Femur (tissue), 1 donor: ENCODE measurements at regions not wholly inside any gene's neighbourhood (a gene's known extent, or its start where the extent isn't known, plus 50 kb on each side); places are given as distances from the start of the nearest gene placed in this dataset.
"Not testable (repeated sequence)": the region's sequence is repeated elsewhere in the genome, so short reads cannot be mapped to it uniquely, and the experiment has no call there.

ENCODE experiments used
- DNase-seq: peaks from one replicate; pipeline ENCODE4 v3.0.0-alpha.2; 2017

- no peak for DNase-seq
These were observed 1243.0 kb upstream of the RAG2 start for GRCh38 chr11:37841016-37841415.

- DNase-seq: not testable (repeated sequence)
These were observed 1242.3 kb upstream of the RAG2 start for GRCh38 chr11:37840345-37840744.

GRCh38 chr11:37830529-37830928, 1232.5 kb upstream of the RAG2 start:
- DNase-seq: no peak

GRCh38 chr11:37817727-37818270, 1219.8 kb upstream of the RAG2 start:
- DNase-seq: no peak

- DNase-seq: no peak
These were observed 1214.3 kb upstream of the RAG2 start for GRCh38 chr11:37812281-37812880.

DNA sequence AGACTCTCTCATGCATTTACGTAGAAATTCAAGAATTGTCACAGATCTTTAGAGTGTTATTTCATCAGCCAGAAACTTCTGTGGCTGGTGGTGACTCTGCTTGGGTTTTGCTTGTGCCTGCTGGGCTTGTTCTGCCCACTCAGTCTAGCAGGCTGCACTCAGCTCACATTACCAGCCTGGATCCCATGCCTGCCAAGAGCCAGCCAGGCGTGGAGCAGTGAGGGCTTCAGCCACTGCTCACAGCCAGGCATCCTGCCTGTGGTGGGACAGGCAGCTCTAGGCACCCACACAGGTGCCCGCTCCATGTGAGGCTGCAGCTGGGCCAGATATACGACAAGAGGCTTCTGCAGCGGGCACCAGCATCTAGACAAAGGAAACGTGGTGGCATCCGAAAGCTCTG, 1213.3 kb upstream of the RAG2 start:
- no peak for DNase-seq

GRCh38 chr11:37804666-37805065, 1206.6 kb upstream of the RAG2 start:
- DNase-seq: no peak

DNA sequence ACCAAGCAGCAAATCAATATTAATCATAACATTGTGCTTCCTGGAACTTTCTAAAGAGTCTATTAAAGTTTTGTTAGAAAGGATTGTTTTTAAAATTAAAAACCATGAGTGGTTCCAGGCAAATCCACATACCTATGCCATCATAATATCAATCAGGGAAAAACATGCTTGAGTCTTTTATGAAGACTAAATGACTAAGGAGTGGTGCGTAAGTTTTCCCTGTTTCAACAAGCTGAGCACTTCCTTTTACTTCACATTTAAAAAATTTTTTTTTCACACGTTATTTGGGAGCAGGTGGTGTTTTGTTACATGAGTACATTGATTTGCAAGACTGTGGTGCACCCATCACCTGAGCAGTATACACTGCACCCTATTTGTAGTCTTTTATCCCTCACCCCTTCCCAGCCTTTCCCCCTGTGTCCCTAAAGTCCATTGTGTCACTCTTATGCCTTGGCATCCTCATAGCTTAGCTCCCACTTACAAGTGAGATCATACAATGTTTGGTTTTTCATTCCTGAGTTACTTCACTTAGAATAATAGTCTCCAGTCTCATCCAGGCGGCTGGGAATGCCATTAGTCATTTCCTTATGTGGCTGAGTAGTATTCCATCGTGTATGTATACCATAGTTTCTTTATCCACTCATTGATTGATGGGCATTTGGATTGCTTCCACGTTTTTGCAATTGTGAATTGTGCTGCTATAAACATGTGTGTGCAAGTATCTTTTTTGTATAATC, 1190.3 kb upstream of the RAG2 start:
- DNase-seq: no peak

DNA sequence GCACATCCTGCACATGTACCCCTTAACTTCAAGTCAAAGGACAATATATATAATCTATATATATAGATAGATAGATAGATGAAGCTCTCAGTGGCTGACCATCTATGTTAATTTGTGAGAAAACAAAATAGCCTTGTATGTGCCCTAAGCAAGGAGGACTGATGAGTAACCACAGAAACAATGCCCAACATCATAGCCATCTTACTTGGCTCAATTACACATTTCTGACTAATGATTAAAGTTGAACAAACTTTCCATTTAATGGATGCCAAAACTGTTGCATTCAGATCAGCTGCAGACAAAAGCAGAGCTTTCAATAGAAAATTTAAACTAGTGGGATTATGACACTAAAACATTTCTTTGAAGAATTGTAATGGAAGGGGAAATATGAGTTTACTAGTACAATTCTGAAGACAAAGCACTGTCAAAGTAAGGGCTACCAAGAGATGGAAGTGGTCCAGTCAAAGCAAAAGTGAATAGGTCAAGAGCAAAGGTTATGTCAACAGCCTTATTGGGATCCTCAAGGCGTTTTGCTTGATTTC, 1188.2 kb upstream of the RAG2 start:
- no peak for DNase-seq

- DNase-seq: no peak
These were observed 1176.4 kb upstream of the RAG2 start for GRCh38 chr11:37774441-37774840.

DNA sequence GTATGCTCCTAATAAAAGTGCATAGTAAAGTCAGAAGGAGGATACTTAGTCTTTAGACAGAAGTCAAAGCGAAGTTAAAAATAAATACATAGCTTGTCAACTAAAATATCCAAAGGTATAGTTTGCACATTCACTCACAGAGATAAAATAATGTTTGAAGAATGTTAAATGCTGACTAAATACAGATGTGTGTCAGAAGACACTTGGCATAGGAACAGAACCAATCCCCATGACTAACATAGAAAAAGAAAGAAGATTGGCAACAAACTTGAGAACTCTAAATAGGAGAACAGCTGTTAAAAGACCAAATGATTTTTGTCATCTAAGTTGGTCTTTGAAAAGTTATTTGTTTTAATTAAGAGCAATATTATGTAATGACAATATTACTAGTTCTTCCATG, 1172.1 kb upstream of the RAG2 start:
- no peak for DNase-seq

GRCh38 chr11:37762079-37762478, 1164.0 kb upstream of the RAG2 start:
- DNase-seq: no peak

- DNase-seq: no peak
These were observed 1157.5 kb upstream of the RAG2 start for GRCh38 chr11:37755521-37755920.

- no peak for DNase-seq
These were observed 1150.6 kb upstream of the RAG2 start for GRCh38 chr11:37748641-37749040.

- no peak for DNase-seq
These were observed 1149.1 kb upstream of the RAG2 start for GRCh38 chr11:37747121-37747520.

DNA sequence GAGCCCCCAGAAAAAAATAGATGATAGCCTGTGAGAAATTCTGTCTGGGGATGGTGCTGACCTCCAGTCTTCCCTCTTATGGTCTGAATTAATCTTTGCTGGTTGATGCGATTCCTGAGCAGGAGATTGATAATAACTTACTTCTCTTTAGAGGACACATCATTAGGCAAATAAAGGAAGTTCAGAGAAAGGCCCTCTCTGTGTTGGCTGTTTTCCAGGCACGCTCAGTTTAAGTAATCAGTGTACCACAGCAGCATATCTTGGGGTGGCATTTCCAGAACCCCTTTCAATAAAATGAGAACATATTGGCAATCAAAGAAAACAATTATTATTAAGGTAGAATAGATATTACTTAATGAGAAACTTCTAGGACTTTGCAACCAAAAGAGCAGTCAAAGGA, 1129.3 kb upstream of the RAG2 start:
- no peak for DNase-seq

DNA sequence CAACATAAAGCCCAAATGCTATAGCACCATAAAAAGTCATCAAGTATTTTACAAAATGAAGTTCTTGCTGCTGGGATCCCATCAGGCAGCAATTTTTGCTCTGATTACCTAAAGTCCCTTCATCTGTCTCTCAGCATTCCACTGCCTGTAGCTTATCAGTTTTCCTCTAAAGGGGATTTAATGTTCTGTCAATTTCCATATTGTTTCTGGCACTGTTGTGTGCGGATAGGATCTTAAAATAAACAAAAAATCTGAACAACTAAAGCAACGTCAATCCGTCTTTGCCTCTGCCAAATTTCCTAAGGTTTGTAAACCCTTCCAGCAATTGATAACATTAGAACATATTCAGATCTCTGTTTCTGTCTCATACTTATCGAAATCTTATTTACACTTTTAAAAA, 1126.3 kb upstream of the RAG2 start:
- DNase-seq: no peak

DNA sequence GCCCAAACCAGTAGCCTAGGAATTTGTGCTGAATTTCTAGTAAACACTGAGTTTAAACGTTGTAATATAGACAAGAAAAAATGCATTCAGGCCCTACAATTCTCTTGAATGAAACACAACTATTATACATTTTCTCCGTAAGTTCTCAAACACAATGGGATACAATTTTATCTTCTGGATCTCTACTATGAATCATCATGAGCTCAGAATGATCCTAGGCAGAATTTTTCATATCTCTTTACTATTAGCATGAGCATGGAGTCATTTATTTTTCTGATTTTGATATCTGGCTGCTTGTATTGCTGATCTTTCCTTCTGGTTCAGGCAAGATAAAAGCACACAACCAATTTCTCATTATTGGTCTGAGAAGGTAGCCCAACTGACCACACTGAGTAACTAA, 1123.4 kb upstream of the RAG2 start:
- DNase-seq: no peak

DNA sequence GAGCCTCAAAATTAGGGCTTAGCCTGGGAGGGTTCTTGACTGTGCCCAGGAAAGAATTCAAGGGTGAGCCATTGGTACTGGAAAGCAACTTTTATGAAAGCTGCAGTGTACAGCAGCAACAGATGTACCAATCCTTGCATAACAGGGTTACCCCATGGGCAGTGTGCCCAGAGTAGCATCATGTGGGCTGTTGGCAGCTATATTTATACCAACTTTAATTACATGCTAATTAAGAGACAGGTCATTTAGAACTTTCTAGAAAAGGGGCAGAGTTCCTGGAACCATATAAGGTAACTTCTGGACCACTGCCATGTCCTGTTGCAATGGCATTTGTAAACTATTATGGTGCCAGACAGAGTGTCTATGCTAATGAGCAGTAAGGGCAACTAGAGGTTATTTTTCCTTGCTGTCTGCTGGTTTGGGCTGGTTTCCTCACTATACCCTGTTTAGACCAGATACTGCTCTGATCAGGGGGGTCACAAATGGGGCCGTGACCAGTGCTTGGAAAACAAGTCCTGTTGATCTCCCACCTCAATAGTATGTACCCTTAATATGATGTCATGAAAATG, 1120.5 kb upstream of the RAG2 start:
- DNase-seq: no peak

DNA sequence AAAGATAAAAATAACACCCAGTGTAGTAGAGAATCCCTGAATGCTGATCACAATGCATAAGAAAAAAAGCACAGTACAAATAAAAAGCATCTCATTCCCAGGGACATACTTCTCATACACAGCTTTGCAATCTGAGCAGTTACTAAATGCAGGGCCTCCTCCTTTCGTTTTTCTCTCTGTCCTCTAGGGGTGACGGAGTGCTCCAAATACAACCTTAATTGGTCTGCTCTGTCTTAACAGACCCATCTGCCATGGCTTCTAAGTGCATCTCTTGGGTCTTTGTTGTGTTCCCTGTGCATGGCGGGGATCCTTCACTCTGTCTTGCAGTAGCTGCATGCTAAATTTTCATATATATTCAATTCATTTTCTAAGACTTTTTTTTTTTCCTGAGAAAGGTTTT, 1114.2 kb upstream of the RAG2 start:
- DNase-seq: no peak

- peak; percentile 22 for DNase-seq
These were observed 1112.0 kb upstream of the RAG2 start for GRCh38 chr11:37710031-37710430.

DNA sequence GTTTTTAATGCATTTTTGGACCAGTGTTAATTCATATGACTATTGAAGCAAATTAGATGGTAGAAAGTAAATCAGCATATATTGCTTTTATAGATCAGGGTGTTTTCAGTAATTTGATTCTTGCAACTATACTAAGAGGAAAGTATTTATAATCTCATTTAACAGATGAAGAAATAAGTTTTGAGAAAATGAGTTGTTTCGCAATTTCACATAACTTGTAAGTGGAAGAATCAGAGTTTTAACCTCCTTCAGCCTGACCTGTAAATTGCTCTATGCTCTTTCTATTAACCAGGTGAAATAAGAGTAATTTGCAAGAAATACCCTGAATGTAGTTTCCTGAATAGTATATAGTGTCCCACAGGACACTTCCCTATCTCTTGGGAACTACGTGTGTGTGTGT, 1106.8 kb upstream of the RAG2 start:
- no peak for DNase-seq

DNA sequence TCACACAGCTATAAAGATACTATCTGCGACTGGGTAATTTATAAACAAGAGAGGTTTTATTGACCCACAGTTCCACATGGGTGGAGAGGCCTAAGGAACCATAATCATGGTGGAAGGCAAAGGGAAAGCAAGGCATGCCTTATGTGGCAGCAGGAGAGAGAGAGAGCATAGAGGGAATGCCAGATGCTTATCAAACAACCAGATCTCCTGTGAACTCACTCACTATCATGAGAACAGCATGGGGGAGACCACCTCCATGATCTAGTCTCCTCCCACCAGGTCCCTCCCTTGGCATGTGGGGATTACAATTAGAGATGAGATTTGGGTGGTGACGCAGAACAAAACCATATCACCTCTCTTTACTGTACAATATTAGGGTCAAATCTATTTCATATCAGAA, 1101.6 kb upstream of the RAG2 start:
- DNase-seq: no peak

DNA sequence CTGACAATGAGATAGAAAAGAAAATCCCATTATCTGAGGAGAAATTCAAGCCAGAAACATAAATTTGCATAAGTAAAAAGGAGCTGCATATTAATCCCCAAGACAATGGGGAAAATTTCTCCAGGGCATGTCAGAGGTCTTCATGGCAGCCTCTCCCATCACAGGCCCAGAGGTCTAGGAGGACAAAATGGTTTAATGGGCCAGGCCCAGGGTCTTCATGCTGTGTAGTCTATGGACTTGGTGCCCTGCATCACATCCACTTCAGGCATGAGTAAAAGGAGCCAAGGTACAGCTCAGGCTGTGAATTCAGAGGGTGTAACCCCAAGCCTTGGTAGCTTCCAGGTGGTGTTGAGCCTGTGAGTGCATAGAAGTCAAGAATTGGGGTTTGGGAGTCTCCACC, 1097.2 kb upstream of the RAG2 start:
- no peak for DNase-seq
